Peyer's patch (tissue), 4 donors: ENCODE measurements at regions not wholly inside any gene's neighbourhood (a gene's known extent, or its start where the extent isn't known, plus 50 kb on each side); places are given as distances from the start of the nearest gene placed in this dataset.

ENCODE experiments used
- DNase-seq, 3 donors: peaks; one replicate each; pipeline ENCODE4 v3.0.0-alpha.2; 2017 to 2019
- H3K27ac ChIP-seq, 4 donors: fragments of 200-600 bp; sonication (generic); one replicate each; pipeline ENCODE4 v1.5.1; 2016 to 2019
- H3K27me3 ChIP-seq, 2 donors: fragments of 200-600 bp; sonication (generic); one replicate each; pipeline ENCODE4 v1.5.1; 2019
- H3K36me3 ChIP-seq, 3 donors: fragments of 200-600 bp; sonication (generic); one replicate each; pipeline ENCODE4 v1.5.1; 2016 to 2019
- H3K4me1 ChIP-seq, 4 donors: fragments of 200-600 bp; sonication (generic); one replicate each; pipeline ENCODE4 v1.5.1; 2016 to 2019
- H3K4me3 ChIP-seq, 4 donors: fragments of 200-600 bp; sonication (generic); 1 replicate in 3 of 4; 2 replicates in 1 of 4; pipeline ENCODE4 v1.5.1; 2016 to 2019; ENCODE audit warnings: mild to moderate bottlenecking in 1 of 4
- H3K9me3 ChIP-seq, 4 donors: fragments of 200-600 bp; sonication (generic); one replicate each; pipeline ENCODE4 v1.5.1; 2016 to 2019; ENCODE audit warnings: mild to moderate bottlenecking in 1 of 4
- CTCF ChIP-seq, 6 experiments: fragments of 450-650 bp in 4 of 6; fragments of 200-600 bp in 2 of 6; sonication (generic) in 1 of 6; IDR thresholded peaks; one replicate each; pipeline ENCODE4 v1.5.1; 2017 to 2019; ENCODE audit warnings: antibody characterized with exemption in 6 of 6, mild to moderate bottlenecking in 3 of 6, moderate library complexity in 1 of 6
- POLR2A ChIP-seq, 2 donors: fragments of 450-650 bp; IDR thresholded peaks; one replicate each; pipeline ENCODE4 v1.5.1; 2017; ENCODE audit warnings: antibody characterized with exemption in 2 of 2, mild to moderate bottlenecking in 2 of 2, moderate library complexity in 2 of 2

GRCh38 chr10:107413971-107414370, 249.5 kb upstream of the SORCS1 start:
- Histone ChIP-seq H3K9me3 (no peaks in the 10 kb centered on the region), H3K36me3 (no peaks in the 10 kb centered on the region), H3K4me3 (no peak overlapping the region), H3K4me1 (no peaks in the 10 kb centered on the region), H3K27me3 (no peaks in the 10 kb centered on the region), H3K27ac (no peak overlapping the region)
- no peak for DNase-seq
- TF ChIP-seq CTCF (IDR thresholded peaks at IDR 0.05) = no peak
- TF ChIP-seq POLR2A (IDR thresholded peaks at IDR 0.05) = no peak

DNA sequence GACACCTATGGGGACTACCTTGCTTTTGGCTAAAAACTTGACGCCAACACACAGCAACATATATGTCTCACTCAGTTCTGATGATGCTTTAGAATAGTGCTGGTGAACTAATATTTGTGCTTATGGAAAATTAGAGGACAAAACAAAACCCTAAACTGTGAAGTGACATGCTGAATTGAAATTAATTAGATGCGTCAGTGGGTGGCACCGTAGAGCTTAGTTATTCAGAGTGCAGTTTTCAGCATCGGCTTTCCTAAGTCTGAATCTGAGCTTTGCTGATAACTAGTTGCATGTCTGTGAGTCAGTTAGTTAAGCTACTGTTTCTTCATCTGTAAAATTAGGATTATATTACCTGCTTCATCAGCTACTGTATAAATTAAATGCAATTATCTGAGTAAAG, 245.0 kb upstream of the SORCS1 start:
- H3K4me1 ChIP-seq = no peaks in the 10 kb centered on the region
- no peak overlapping the region for H3K4me3 ChIP-seq
- DNase-seq = peak in 1 of 3 donors; percentile 47
- H3K36me3 ChIP-seq = no peaks in the 10 kb centered on the region
- H3K27ac ChIP-seq = no peak overlapping the region
- no peaks in the 10 kb centered on the region for H3K27me3 ChIP-seq
- TF ChIP-seq POLR2A (IDR thresholded peaks at IDR 0.05) = no peak
- TF ChIP-seq CTCF (IDR thresholded peaks at IDR 0.05) = peak in 4 of 6 experiments; percentile 17 to 55 (median 48)
- no peaks in the 10 kb centered on the region for H3K9me3 ChIP-seq

DNA sequence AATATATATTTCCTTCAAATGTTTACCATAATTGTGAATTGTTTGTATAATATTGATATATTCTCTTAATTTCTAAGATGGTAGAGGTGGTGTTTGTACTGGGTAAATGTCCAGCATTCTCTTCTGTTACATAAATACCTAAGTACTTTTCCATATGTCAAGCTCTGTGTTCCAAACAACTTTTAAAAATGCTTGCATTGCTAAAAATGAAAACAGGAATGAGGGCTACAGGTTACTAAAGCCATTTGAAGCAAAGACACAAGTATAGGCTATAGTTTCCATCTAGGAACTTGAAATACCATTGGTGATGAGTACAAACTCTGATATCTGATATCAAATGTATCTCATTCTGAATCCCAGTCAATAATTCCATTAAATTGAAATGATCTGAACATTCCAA, 233.6 kb upstream of the SORCS1 start:
- H3K4me1 ChIP-seq = no peaks in the 10 kb centered on the region

GRCh38 chr10:107391901-107392300, 227.4 kb upstream of the SORCS1 start:
- DNase-seq = no peak
- Histone ChIP-seq H3K4me1 (no peaks in the 10 kb centered on the region), H3K36me3 (no peaks in the 10 kb centered on the region), H3K27ac (no peak overlapping the region), H3K27me3 (no peaks in the 10 kb centered on the region), H3K4me3 (no peak overlapping the region), H3K9me3 (no peaks in the 10 kb centered on the region)
- no peak for TF ChIP-seq CTCF (IDR thresholded peaks at IDR 0.05)
- TF ChIP-seq POLR2A (IDR thresholded peaks at IDR 0.05) = no peak

More for the DNA sequence above, 233.6 kb upstream of the SORCS1 start:
- H3K36me3 ChIP-seq = no peaks in the 10 kb centered on the region
- H3K9me3 ChIP-seq = no peaks in the 10 kb centered on the region
- H3K4me3 ChIP-seq = no peak overlapping the region
- H3K27ac ChIP-seq = no peak overlapping the region
- DNase-seq = no peak
- TF ChIP-seq POLR2A (IDR thresholded peaks at IDR 0.05) (no peak), CTCF (IDR thresholded peaks at IDR 0.05) (no peak)
- no peaks in the 10 kb centered on the region for H3K27me3 ChIP-seq

DNA sequence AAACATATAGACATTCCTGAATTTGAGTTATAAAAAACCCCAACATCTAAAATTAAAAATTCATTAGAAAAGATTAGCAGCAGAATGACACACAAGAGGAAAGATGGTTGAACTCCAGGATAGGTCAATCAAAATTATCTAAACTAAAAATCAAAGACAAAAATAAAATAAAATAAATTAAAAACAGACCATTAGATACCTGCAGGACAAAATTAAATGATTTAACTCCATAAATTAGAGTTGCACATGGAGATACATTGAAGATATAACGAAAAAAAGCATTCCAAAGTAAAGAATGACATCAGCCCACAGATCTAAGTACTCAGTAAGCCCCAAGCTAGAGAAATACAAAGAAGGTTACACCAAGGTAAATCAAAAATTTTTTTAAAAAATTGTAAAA, 226.1 kb upstream of the SORCS1 start:
- Histone ChIP-seq H3K4me3 (no peak overlapping the region), H3K27ac (no peak overlapping the region), H3K36me3 (no peaks in the 10 kb centered on the region), H3K27me3 (no peaks in the 10 kb centered on the region), H3K4me1 (no peaks in the 10 kb centered on the region), H3K9me3 (no peaks in the 10 kb centered on the region)
- no peak for TF ChIP-seq POLR2A (IDR thresholded peaks at IDR 0.05)
- no peak for TF ChIP-seq CTCF (IDR thresholded peaks at IDR 0.05)
- DNase-seq = no peak

DNA sequence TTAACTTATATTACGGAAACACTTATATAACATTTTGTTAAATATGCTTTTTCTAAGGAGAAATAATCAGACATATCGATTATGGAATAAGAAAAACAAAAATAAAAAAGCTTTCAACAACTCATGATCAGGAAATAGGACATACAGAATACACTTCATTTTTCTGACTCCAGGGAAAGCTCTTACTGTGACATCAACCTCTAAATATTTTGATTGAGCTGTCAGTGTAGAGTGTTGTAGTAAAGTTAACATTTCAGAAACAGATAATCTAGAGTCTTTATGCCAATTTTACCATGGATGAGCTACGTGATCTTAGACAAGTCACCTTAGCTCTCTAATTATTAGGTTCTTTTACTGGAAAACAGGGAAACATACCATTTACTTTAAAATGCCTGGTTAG, 218.9 kb upstream of the SORCS1 start:
- TF ChIP-seq POLR2A (IDR thresholded peaks at IDR 0.05) = no peak
- TF ChIP-seq CTCF (IDR thresholded peaks at IDR 0.05) = no peak
- no peak overlapping the region for H3K4me3 ChIP-seq
- H3K36me3 ChIP-seq = no peaks in the 10 kb centered on the region
- H3K9me3 ChIP-seq = no peaks in the 10 kb centered on the region
- no peak overlapping the region for H3K27ac ChIP-seq
- no peak for DNase-seq
- H3K27me3 ChIP-seq = no peaks in the 10 kb centered on the region
- no peaks in the 10 kb centered on the region for H3K4me1 ChIP-seq
